Left ventricle myocardium inferior (tissue), 1 donor: ENCODE measurements at regions not wholly inside any gene's neighbourhood (a gene's known extent, or its start where the extent isn't known, plus 50 kb on each side); places are given as distances from the start of the nearest gene placed in this dataset.

Experiments used
- DNase-seq: peaks from one replicate; pipeline ENCODE4 v3.0.0-alpha.2; 2020
- H3K27ac ChIP-seq: fragments of 200-600 bp; replicated peaks from 2 replicates; pipeline ENCODE4 v1.8.0; 2021
- H3K27me3 ChIP-seq: fragments of 200-600 bp; 2 replicates; pipeline ENCODE4 v1.8.0; 2021; ENCODE audit warnings: low read depth
- H3K36me3 ChIP-seq: fragments of 200-600 bp; 2 replicates; pipeline ENCODE4 v1.8.0; 2021
- H3K4me1 ChIP-seq: fragments of 200-600 bp; 2 replicates; pipeline ENCODE4 v1.8.0; 2021
- H3K4me3 ChIP-seq: fragments of 200-600 bp; 2 replicates; pipeline ENCODE4 v1.8.0; 2021; ENCODE audit warnings: mild to moderate bottlenecking, moderate library complexity
- H3K9me3 ChIP-seq: fragments of 200-600 bp; replicated peaks from 2 replicates; pipeline ENCODE4 v1.8.0; 2021
- intact Hi-C: fragments of 100-400 bp; cut with micrococcal nuclease; formaldehyde crosslinking; loops from one replicate; pipeline ENCODE4 v1.11.0; 2022
- TF ChIP-seq, protein P1 (sequence below): fragments of 200-600 bp; IDR thresholded peaks from 2 replicates; pipeline ENCODE4 v1.8.0; 2021; ENCODE audit warnings: antibody characterized with exemption, mild to moderate bottlenecking, borderline replicate concordance
- donor health status: DM: no; HTN: yes; CAD: no; lungs with severe emphysema.

DNA sequence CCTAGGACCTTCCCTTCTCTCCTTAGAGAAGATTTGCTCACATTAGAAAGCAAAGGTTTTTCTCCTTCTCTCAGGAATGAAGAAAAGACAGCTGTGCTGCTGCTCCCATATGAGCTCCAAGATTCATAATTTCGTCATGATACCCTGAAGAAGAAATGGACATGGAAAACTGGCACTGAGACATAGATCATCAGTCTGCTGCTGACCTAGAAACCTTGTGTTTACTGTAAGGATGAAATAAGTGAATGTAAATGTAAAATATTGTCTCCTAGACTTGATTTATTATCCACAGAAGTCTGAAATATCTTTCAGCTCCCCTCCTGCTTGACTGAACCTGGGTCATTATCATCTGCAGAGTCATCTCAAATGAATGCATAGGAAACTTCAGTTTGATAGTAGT lies 77.9 kb downstream of the ZC3H11B start:
- no peak overlapping the region for H3K27ac ChIP-seq
- H3K36me3 ChIP-seq: no peaks in the 10 kb centered on the region
- intact Hi-C loops: no loop called here
- peaks cover 3% of the 10 kb centered on the region for H3K4me1 ChIP-seq
- H3K27me3 ChIP-seq: no peaks in the 10 kb centered on the region
- no peak overlapping the region for H3K4me3 ChIP-seq
- TF ChIP-seq, protein P1, sequence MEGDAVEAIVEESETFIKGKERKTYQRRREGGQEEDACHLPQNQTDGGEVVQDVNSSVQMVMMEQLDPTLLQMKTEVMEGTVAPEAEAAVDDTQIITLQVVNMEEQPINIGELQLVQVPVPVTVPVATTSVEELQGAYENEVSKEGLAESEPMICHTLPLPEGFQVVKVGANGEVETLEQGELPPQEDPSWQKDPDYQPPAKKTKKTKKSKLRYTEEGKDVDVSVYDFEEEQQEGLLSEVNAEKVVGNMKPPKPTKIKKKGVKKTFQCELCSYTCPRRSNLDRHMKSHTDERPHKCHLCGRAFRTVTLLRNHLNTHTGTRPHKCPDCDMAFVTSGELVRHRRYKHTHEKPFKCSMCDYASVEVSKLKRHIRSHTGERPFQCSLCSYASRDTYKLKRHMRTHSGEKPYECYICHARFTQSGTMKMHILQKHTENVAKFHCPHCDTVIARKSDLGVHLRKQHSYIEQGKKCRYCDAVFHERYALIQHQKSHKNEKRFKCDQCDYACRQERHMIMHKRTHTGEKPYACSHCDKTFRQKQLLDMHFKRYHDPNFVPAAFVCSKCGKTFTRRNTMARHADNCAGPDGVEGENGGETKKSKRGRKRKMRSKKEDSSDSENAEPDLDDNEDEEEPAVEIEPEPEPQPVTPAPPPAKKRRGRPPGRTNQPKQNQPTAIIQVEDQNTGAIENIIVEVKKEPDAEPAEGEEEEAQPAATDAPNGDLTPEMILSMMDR: no peak
- no peaks in the 10 kb centered on the region for H3K9me3 ChIP-seq
- no peak for DNase-seq

DNA sequence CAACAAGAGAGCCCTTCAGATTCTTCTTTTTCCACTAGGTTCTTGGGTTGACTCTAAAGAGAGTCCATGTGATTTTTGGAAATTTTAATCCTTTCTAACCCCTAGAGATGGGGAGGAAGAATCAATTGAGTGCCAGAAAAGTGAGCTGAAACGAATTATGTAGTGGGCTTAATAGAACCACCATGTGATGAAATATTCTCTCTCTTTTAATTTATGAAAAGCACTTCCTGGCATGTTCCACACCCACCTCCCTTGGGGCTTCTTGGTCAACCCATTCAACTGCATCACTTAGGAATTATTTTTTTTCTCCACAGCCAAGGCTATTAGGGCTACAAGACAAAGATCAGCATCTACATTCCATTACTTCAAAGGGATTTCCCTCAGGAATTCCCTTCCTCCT lies 79.6 kb downstream of the ZC3H11B start:
- Histone ChIP-seq H3K36me3 (no peaks in the 10 kb centered on the region), H3K27me3 (no peaks in the 10 kb centered on the region), H3K27ac (no peak overlapping the region), H3K4me1 (peaks cover 3% of the 10 kb centered on the region), H3K4me3 (no peak overlapping the region), H3K9me3 (no peaks in the 10 kb centered on the region)
- DNase-seq: no peak
- TF ChIP-seq, protein P1: no peak
- intact Hi-C loops: no loop called here

DNA sequence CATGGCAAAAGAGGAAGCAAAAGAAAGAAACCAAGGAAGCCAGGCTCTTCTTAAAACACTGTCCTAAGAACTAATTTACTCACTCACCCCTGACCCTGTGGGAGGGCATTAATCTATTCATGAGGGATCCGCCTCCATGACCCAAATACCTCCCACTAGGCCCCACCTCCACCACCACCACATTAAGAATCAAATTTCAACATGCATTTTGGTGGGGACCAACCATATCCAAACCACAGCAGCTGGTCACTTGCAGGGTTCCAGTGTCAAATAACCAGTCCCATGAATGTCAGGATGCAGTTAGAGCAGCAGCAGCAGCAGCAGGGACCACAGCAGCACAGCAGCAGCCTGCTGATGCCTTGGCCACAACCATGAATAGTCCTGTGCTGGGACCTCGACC lies 83.8 kb downstream of the ZC3H11B start:
- intact Hi-C loops: no loop called here
- TF ChIP-seq, protein P1: no peak
- DNase-seq: no peak

DNA sequence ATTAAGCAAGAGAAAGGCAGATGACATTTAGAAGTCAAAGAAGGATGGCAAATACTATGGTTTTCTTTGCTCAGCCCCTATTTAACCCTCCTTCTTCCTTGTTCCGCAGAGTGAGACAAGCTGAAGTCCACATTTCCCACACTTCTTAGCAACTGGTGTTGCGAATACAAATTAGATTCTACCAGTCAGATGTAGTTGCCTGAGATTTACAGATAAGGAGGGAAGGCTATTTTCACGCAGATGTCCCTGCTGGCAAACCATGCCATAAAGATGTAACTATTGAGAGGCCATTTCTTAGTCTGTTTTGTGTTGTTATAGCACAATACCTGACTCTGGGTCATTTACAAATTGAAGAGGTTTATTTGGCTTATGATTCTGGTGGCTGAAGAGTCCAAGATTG lies 84.3 kb downstream of the ZC3H11B start:
- DNase-seq: no peak
- intact Hi-C loops: no loop called here
- Histone ChIP-seq H3K27me3 (no peaks in the 10 kb centered on the region), H3K9me3 (no peaks in the 10 kb centered on the region), H3K4me1 (peaks cover 3% of the 10 kb centered on the region), H3K36me3 (no peaks in the 10 kb centered on the region), H3K4me3 (no peak overlapping the region), H3K27ac (no peak overlapping the region)
- TF ChIP-seq, protein P1: no peak

More for the DNA sequence above, 83.8 kb downstream of the ZC3H11B start:
- Histone ChIP-seq H3K9me3 (no peaks in the 10 kb centered on the region), H3K36me3 (no peaks in the 10 kb centered on the region), H3K27me3 (no peaks in the 10 kb centered on the region), H3K4me3 (no peak overlapping the region), H3K4me1 (peaks cover 3% of the 10 kb centered on the region), H3K27ac (no peak overlapping the region)

DNA sequence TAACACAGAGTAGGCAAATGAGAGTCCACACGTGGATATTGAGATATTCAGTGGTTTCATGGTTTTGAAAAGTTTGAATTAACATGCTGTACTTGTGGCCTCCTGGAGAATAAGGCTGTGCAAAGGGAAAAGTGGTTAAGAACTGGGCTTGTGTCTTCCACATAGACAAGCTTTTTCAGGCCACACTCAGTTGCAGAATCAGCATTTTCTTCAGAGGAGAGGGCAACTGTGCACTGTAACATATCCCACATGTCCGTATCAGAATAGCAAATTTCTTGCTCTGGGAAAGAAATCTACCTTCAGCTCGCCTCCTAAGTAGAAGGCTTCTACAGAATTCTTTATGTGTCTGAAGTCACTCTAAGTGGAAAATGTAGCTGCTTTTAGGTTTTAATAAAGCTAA lies 84.9 kb downstream of the ZC3H11B start:
- no peak overlapping the region for H3K4me3 ChIP-seq
- peaks cover 3% of the 10 kb centered on the region for H3K4me1 ChIP-seq
- no peaks in the 10 kb centered on the region for H3K27me3 ChIP-seq
- H3K36me3 ChIP-seq: no peaks in the 10 kb centered on the region
- DNase-seq: no peak
- H3K9me3 ChIP-seq: no peaks in the 10 kb centered on the region
- intact Hi-C loops: no loop called here
- no peak overlapping the region for H3K27ac ChIP-seq
- TF ChIP-seq, protein P1: no peak

DNA sequence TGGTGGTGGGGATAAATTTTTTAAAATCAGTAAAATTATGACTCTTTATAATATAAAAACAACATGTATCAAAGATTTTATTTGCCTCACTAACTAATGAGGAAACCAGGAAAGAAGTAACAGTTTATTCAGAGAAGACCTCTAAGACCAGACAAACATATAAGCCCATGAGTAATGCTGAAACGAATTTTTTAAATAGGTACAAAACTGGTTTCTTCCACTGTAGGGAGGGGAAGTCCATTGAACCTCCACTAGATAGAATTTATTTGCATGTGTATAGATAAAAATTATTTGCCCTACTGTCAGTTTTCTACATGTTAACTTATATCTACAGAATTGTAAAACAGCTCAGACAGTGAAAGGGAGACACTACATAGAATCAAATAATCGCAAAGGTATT lies 86.8 kb downstream of the ZC3H11B start:
- TF ChIP-seq, protein P1: no peak
- Histone ChIP-seq H3K36me3 (no peaks in the 10 kb centered on the region), H3K27me3 (no peaks in the 10 kb centered on the region), H3K9me3 (no peaks in the 10 kb centered on the region), H3K4me1 (no peaks in the 10 kb centered on the region), H3K4me3 (no peak overlapping the region), H3K27ac (no peak overlapping the region)
- intact Hi-C loops: no loop called here
- no peak for DNase-seq
